ENCODE measurements at regions not wholly inside any gene's neighbourhood (a gene's known extent, or its start where the extent isn't known, plus 50 kb on each side); places are given as distances from the start of the nearest gene placed in this dataset.

GRCh38 chrX:124217304-124218251, 114.9 kb upstream of the TEX13D start:
- no peaks in the 10 kb centered on the region for H3K27me3 ChIP-seq (ENCODE audit: control insufficient read depth, insufficient read depth, low read length)
- peaks cover 10% of the 10 kb centered on the region for H3K4me1 ChIP-seq (ENCODE audit: control insufficient read depth, insufficient read depth, low read length)
- no peak overlapping the region for H3K4me3 ChIP-seq (ENCODE audit: low read length)
- no peak overlapping the region for H3K9ac ChIP-seq (ENCODE audit: low read length)
- no peaks in the 10 kb centered on the region for H3K9me3 ChIP-seq (ENCODE audit: control insufficient read depth, low read length)
- no peaks in the 10 kb centered on the region for H3K36me3 ChIP-seq (ENCODE audit: control insufficient read depth, insufficient read depth, low read length)

DNA sequence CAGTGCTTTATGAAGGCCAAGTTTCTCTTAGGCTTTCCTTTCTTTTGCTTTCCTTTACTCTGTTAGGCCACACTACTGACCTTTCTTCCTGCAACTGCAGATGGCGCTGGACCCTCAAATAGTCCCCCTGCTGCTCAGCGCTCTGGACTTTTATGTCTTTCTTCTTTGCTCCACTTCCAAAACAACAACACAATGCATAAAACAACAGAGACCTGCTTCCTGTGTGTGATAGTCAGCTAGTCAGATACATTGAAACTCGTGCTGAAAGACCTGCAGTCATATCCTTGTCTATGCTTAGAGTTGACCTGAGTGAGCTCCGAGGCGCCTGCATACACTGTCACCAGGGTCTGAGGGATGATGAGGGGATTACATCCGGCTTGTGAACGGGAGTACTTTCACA, 108.9 kb upstream of the TEX13D start:
- Histone ChIP-seq H3K4me1 (ENCODE audit: control insufficient read depth, insufficient read depth, low read length) (peaks cover 5% of the 10 kb centered on the region), H3K4me3 (ENCODE audit: low read length) (no peak overlapping the region), H3K9ac (ENCODE audit: low read length) (no peak overlapping the region), H3K36me3 (ENCODE audit: control insufficient read depth, insufficient read depth, low read length) (no peaks in the 10 kb centered on the region), H3K27me3 (ENCODE audit: control insufficient read depth, insufficient read depth, low read length) (no peaks in the 10 kb centered on the region), H3K9me3 (ENCODE audit: control insufficient read depth, low read length) (no peaks in the 10 kb centered on the region)

DNA sequence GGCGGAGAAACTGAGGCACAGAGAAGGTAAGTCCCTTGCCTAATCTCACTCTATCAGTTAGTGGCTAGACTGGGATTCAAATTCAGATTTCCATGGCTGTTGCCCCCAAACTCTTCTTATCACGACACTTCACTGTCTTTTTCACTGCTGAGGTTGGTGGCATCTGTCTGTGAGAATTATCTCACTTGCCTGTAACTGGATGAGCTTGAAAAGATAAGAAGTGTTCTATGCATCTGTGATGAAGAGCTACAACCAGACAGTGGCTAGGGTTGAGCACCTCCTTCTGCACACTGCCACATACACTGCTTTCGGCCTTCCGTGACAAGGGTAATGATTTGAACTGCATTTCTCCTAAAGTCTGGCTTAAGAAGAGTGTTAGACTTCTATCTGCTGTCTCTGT, 107.9 kb upstream of the TEX13D start:
- Histone ChIP-seq H3K27me3 (ENCODE audit: control insufficient read depth, insufficient read depth, low read length) (no peaks in the 10 kb centered on the region), H3K4me1 (ENCODE audit: control insufficient read depth, insufficient read depth, low read length) (peaks cover 5% of the 10 kb centered on the region), H3K9me3 (ENCODE audit: control insufficient read depth, low read length) (no peaks in the 10 kb centered on the region), H3K4me3 (ENCODE audit: low read length) (no peak overlapping the region), H3K36me3 (ENCODE audit: control insufficient read depth, insufficient read depth, low read length) (no peaks in the 10 kb centered on the region), H3K9ac (ENCODE audit: low read length) (no peak overlapping the region)

- Histone ChIP-seq H3K4me1 (ENCODE audit: control insufficient read depth, insufficient read depth, low read length) (peaks cover 5% of the 10 kb centered on the region), H3K9me3 (ENCODE audit: control insufficient read depth, low read length) (no peaks in the 10 kb centered on the region), H3K36me3 (ENCODE audit: control insufficient read depth, insufficient read depth, low read length) (no peaks in the 10 kb centered on the region), H3K27me3 (ENCODE audit: control insufficient read depth, insufficient read depth, low read length) (no peaks in the 10 kb centered on the region), H3K9ac (ENCODE audit: low read length) (no peak overlapping the region), H3K4me3 (ENCODE audit: low read length) (no peak overlapping the region)
These were observed 106.3 kb upstream of the TEX13D start for GRCh38 chrX:124226129-124226528.

- peaks cover 16% of the 10 kb centered on the region for H3K4me1 ChIP-seq (ENCODE audit: control insufficient read depth, insufficient read depth, low read length)
- no peaks in the 10 kb centered on the region for H3K36me3 ChIP-seq (ENCODE audit: control insufficient read depth, insufficient read depth, low read length)
- no peaks in the 10 kb centered on the region for H3K27me3 ChIP-seq (ENCODE audit: control insufficient read depth, insufficient read depth, low read length)
- H3K9ac ChIP-seq (ENCODE audit: low read length): no peak overlapping the region
- H3K4me3 ChIP-seq (ENCODE audit: low read length): no peak overlapping the region
- no peaks in the 10 kb centered on the region for H3K9me3 ChIP-seq (ENCODE audit: control insufficient read depth, low read length)
These were observed 103.6 kb upstream of the TEX13D start for GRCh38 chrX:124228849-124229248.

DNA sequence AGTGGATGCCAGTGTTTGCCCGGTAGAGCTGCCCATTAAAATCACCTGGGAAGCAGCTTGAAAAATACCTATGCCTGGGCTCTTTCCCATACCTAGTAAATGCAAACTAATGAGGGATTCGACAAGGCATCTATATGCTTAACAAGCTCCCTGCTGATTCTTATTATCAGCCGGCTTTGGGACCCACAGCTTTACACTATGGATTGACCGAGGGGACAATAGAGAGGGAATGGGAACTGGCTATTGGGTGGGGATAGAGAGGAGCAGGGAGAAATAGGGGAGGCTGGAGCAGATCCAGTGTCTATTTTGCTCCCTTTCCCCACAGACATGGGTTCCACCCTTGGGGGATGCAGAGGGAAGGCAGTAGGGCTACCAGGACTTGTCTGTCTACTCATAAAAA, 103.1 kb upstream of the TEX13D start:
- H3K36me3 ChIP-seq (ENCODE audit: control insufficient read depth, insufficient read depth, low read length): no peaks in the 10 kb centered on the region
- H3K4me3 ChIP-seq (ENCODE audit: low read length): no peak overlapping the region
- H3K4me1 ChIP-seq (ENCODE audit: control insufficient read depth, insufficient read depth, low read length): peaks cover 16% of the 10 kb centered on the region
- H3K9me3 ChIP-seq (ENCODE audit: control insufficient read depth, low read length): no peaks in the 10 kb centered on the region
- no peaks in the 10 kb centered on the region for H3K27me3 ChIP-seq (ENCODE audit: control insufficient read depth, insufficient read depth, low read length)
- no peak overlapping the region for H3K9ac ChIP-seq (ENCODE audit: low read length)

DNA sequence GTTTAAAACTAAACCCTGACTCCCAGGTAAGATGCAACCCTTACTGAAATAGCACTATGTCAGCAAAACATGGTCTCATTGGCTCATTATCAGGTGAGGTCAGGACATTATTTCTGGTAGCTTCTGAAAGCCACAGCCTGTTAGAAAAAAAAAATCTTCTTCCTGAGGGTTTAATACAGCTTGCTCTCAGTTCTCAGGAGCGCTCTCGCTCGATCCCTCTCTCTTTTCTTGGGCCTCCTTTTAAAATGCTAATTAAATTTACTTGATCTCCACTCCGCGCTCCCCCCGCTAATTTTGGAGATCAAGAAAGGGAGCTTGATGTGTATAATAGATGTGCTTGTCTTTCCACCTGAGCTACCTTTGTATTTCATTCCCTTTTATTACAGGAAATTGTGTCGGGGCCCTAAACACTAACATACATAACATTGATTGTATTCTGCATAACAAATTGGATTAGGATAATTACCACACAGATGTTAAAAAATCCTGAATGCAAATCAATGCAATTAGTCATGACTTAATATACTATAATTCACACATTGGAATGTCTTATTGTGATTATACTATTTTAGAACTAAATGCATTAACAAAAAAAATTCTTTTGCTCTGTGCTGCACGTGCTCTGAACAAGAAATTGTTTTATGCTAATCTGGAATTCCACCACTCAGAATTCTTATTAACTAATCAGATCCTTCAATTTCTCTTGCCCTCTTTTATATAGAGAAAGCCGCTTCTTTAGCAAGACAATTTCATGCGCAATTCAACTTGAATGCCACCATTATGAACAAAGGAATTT, 101.6 kb upstream of the TEX13D start:
- Histone ChIP-seq H3K36me3 (ENCODE audit: control insufficient read depth, insufficient read depth, low read length) (no peaks in the 10 kb centered on the region), H3K27me3 (ENCODE audit: control insufficient read depth, insufficient read depth, low read length) (no peaks in the 10 kb centered on the region), H3K9me3 (ENCODE audit: control insufficient read depth, low read length) (no peaks in the 10 kb centered on the region), H3K9ac (ENCODE audit: low read length) (no peak overlapping the region), H3K4me3 (ENCODE audit: low read length) (no peak overlapping the region), H3K4me1 (ENCODE audit: control insufficient read depth, insufficient read depth, low read length) (peaks cover 16% of the 10 kb centered on the region)

DNA sequence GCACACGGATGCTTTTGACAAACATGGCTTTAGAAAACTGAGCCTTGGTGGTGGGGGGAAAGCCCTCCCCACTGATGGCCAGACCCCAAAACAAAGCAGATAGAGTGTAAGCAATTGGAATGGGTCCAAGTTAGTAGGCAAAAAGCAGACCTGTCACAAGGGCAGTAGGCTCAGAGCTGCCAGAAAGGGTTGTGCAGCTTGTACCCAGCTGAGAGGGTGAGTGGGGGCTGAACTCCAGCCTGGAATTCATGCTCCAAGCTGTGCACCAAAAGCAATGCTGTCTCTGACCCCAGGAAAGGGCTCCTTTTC, 101.1 kb upstream of the TEX13D start:
- H3K4me3 ChIP-seq (ENCODE audit: low read length): no peak overlapping the region
- peaks cover 16% of the 10 kb centered on the region for H3K4me1 ChIP-seq (ENCODE audit: control insufficient read depth, insufficient read depth, low read length)
- no peaks in the 10 kb centered on the region for H3K36me3 ChIP-seq (ENCODE audit: control insufficient read depth, insufficient read depth, low read length)
- no peaks in the 10 kb centered on the region for H3K9me3 ChIP-seq (ENCODE audit: control insufficient read depth, low read length)
- no peak overlapping the region for H3K9ac ChIP-seq (ENCODE audit: low read length)
- no peaks in the 10 kb centered on the region for H3K27me3 ChIP-seq (ENCODE audit: control insufficient read depth, insufficient read depth, low read length)

- no peak overlapping the region for H3K4me3 ChIP-seq (ENCODE audit: low read length)
- no peaks in the 10 kb centered on the region for H3K27me3 ChIP-seq (ENCODE audit: control insufficient read depth, insufficient read depth, low read length)
- no peak overlapping the region for H3K9ac ChIP-seq (ENCODE audit: low read length)
- H3K4me1 ChIP-seq (ENCODE audit: control insufficient read depth, insufficient read depth, low read length): peaks cover 11% of the 10 kb centered on the region
- no peaks in the 10 kb centered on the region for H3K9me3 ChIP-seq (ENCODE audit: control insufficient read depth, low read length)
- no peaks in the 10 kb centered on the region for H3K36me3 ChIP-seq (ENCODE audit: control insufficient read depth, insufficient read depth, low read length)
These were observed 99.8 kb upstream of the TEX13D start for GRCh38 chrX:124232523-124233201.

- H3K27me3 ChIP-seq (ENCODE audit: control insufficient read depth, insufficient read depth, low read length): no peaks in the 10 kb centered on the region
- no peaks in the 10 kb centered on the region for H3K9me3 ChIP-seq (ENCODE audit: control insufficient read depth, low read length)
- peaks cover 11% of the 10 kb centered on the region for H3K4me1 ChIP-seq (ENCODE audit: control insufficient read depth, insufficient read depth, low read length)
- H3K4me3 ChIP-seq (ENCODE audit: low read length): no peak overlapping the region
- no peaks in the 10 kb centered on the region for H3K36me3 ChIP-seq (ENCODE audit: control insufficient read depth, insufficient read depth, low read length)
- H3K9ac ChIP-seq (ENCODE audit: low read length): no peak overlapping the region
These were observed 98.1 kb upstream of the TEX13D start for GRCh38 chrX:124234348-124234747.

- no peaks in the 10 kb centered on the region for H3K27me3 ChIP-seq (ENCODE audit: control insufficient read depth, insufficient read depth, low read length)
- no peaks in the 10 kb centered on the region for H3K36me3 ChIP-seq (ENCODE audit: control insufficient read depth, insufficient read depth, low read length)
- no peaks in the 10 kb centered on the region for H3K9me3 ChIP-seq (ENCODE audit: control insufficient read depth, low read length)
- H3K4me3 ChIP-seq (ENCODE audit: low read length): no peak overlapping the region
- H3K4me1 ChIP-seq (ENCODE audit: control insufficient read depth, insufficient read depth, low read length): no peaks in the 10 kb centered on the region
- H3K9ac ChIP-seq (ENCODE audit: low read length): no peak overlapping the region
These were observed 94.2 kb upstream of the TEX13D start for GRCh38 chrX:124238268-124238667.

- no peaks in the 10 kb centered on the region for H3K27me3 ChIP-seq (ENCODE audit: control insufficient read depth, insufficient read depth, low read length)
- no peaks in the 10 kb centered on the region for H3K4me1 ChIP-seq (ENCODE audit: control insufficient read depth, insufficient read depth, low read length)
- H3K4me3 ChIP-seq (ENCODE audit: low read length): no peak overlapping the region
- H3K9ac ChIP-seq (ENCODE audit: low read length): no peak overlapping the region
- no peaks in the 10 kb centered on the region for H3K9me3 ChIP-seq (ENCODE audit: control insufficient read depth, low read length)
- no peaks in the 10 kb centered on the region for H3K36me3 ChIP-seq (ENCODE audit: control insufficient read depth, insufficient read depth, low read length)
These were observed 93.1 kb upstream of the TEX13D start for GRCh38 chrX:124239324-124239723.

Measured in mucosa of stomach (tissue), 1 donor.